OCI-LY1 (cell line): ENCODE measurements at regions not wholly inside any gene's neighbourhood (a gene's known extent, or its start where the extent isn't known, plus 50 kb on each side); places are given as distances from the start of the nearest gene placed in this dataset.

ENCODE experiments used
- CTCF ChIP-seq: fragments of 200-600 bp; sonication (generic), shearing (Covaris generic); IDR thresholded peaks from 2 replicates; pipeline ENCODE4 v1.5.1; 2017; ENCODE audit warnings: mild to moderate bottlenecking, antibody characterized with exemption, low read length, moderate library complexity, mixed read lengths
- EZH2 ChIP-seq: fragments of 200-600 bp; sonication (generic), shearing (Covaris generic); IDR thresholded peaks from 2 replicates; pipeline ENCODE4 v1.8.0; 2017; ENCODE audit warnings: borderline replicate concordance, mixed run types, mild to moderate bottlenecking, antibody characterized with exemption, low read length, moderate library complexity, mixed read lengths

GRCh38 chr4:182073278-182073677 lies 169.9 kb upstream of the TENM3 start:
- TF ChIP-seq CTCF (no peak), EZH2 (no peak)
